Body of pancreas (tissue), 4 donors: ENCODE measurements at regions not wholly inside any gene's neighbourhood (a gene's known extent, or its start where the extent isn't known, plus 50 kb on each side); places are given as distances from the start of the nearest gene placed in this dataset.

Experiments used
- ATAC-seq: fragments of 150-250 bp; one replicate; pipeline ENCODE4 v1.9.1; 2016
- DNase-seq, 4 donors: peaks; one replicate each; pipeline ENCODE4 v3.0.0-alpha.2; 2019
- H3K27ac ChIP-seq, 4 donors: fragments of 200-600 bp; sonication (generic); 1 replicate in 3 of 4; 2 replicates in 1 of 4; pipeline versions ENCODE4 v1.5.1 to v1.6.1; 2016 to 2019; ENCODE audit warnings: mild to moderate bottlenecking in 1 of 4, mixed read lengths in 1 of 4, moderate library complexity in 1 of 4
- H3K27me3 ChIP-seq, 2 donors: fragments of 200-600 bp; sonication (generic); one replicate each; pipeline ENCODE4 v1.6.0; 2016; ENCODE audit warnings: mild to moderate bottlenecking in 1 of 2
- H3K36me3 ChIP-seq, 2 donors: fragments of 200-600 bp; sonication (generic); replicated peaks in 1 of 2; 2 replicates each; pipeline ENCODE4 v1.5.1; 2016; ENCODE audit warnings: low read depth in 2 of 2; ENCODE audit not compliant: insufficient read depth in 1 of 2
- H3K4me1 ChIP-seq: fragments of 200-600 bp; sonication (generic); one replicate; pipeline ENCODE4 v1.6.0; 2016
- H3K4me3 ChIP-seq, 2 donors: fragments of 200-600 bp; sonication (generic); 1 replicate in 1 of 2; 2 replicates in 1 of 2; pipeline ENCODE4 v1.5.1; 2016 to 2019
- H3K9me3 ChIP-seq, 3 donors: fragments of 200-600 bp; sonication (generic); 1 replicate in 2 of 3; 2 replicates in 1 of 3; pipeline ENCODE4 v1.5.1; 2016
- POLR2A ChIP-seq, 3 donors: fragments of 450-650 bp; IDR thresholded peaks; one replicate each; pipeline ENCODE4 v1.6.1; 2016; ENCODE audit warnings: antibody characterized with exemption in 3 of 3, mild to moderate bottlenecking in 2 of 3
- WGBS, 2 donors: methylation state at CpG; one replicate each; pipeline ENCODE4 v1.1.5; 2017; 5-methylcytosine and 5-hydroxymethylcytosine counted together
- intact Hi-C: fragments of 100-400 bp; cut with DNase I; formaldehyde crosslinking; loops from one replicate; pipeline ENCODE4 v1.15.1; 2023
- TF ChIP-seq, protein P1 (sequence below), 7 experiments: fragments of 450-650 bp in 4 of 7; fragments of 200-600 bp in 3 of 7; sonication (generic) in 3 of 7; IDR thresholded peaks; one replicate each; pipeline ENCODE4 v1.5.1; 2016 to 2019; ENCODE audit warnings: antibody characterized with exemption in 7 of 7

DNA sequence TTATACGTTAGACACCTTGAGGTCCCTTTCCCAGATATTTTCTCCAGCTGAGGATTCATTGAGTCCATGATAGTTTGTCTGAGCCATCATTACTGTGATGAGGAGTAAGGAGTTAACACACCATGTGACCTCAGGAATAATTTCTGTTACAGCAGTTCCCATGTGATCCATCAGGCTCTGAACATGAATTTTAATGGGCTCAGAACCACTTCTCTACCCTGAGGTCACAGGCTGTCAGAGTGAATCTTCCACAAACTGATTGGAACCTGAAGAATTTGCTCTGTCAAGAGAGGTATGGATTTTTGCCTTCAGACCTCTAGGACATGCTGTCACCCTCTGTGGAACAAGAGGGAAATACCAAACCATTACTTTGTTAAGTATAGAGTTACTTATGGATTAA lies 81.0 kb downstream of the NTMT2 start:
- Histone ChIP-seq H3K36me3 (no peaks in the 10 kb centered on the region), H3K9me3 (no peaks in the 10 kb centered on the region), H3K4me1 (no peaks in the 10 kb centered on the region), H3K27me3 (no peaks in the 10 kb centered on the region), H3K4me3 (no peak overlapping the region), H3K27ac (no peak overlapping the region)
- no peak for ATAC-seq
- no peak for TF ChIP-seq POLR2A (IDR thresholded peaks at IDR 0.05)
- TF ChIP-seq, protein P1, sequence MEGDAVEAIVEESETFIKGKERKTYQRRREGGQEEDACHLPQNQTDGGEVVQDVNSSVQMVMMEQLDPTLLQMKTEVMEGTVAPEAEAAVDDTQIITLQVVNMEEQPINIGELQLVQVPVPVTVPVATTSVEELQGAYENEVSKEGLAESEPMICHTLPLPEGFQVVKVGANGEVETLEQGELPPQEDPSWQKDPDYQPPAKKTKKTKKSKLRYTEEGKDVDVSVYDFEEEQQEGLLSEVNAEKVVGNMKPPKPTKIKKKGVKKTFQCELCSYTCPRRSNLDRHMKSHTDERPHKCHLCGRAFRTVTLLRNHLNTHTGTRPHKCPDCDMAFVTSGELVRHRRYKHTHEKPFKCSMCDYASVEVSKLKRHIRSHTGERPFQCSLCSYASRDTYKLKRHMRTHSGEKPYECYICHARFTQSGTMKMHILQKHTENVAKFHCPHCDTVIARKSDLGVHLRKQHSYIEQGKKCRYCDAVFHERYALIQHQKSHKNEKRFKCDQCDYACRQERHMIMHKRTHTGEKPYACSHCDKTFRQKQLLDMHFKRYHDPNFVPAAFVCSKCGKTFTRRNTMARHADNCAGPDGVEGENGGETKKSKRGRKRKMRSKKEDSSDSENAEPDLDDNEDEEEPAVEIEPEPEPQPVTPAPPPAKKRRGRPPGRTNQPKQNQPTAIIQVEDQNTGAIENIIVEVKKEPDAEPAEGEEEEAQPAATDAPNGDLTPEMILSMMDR (IDR thresholded peaks at IDR 0.05): no peak
- no peak for DNase-seq
- intact Hi-C loops: no loop called here
- WGBS, 2 donors: 50% methylated on average over 1 of the region's 1 CpG

DNA sequence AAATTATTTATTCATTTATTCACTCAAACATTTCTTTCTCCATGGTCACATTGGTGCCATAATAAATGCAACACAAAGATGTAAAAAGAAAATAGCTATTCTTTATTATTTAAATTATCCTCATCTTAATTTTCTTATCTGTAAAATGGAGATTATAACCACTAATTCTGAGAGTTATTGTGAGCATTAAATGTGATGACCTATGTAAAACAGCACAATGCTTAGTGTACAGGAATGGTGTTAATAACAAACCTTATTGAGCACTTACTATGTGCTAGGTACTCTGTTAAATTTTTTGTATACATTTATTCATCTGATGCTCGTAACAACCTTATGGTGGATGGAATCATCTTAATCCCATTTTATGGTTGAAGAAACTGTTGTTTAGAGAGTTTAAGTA lies 84.6 kb downstream of the NTMT2 start:
- ATAC-seq: no peak
- TF ChIP-seq POLR2A (IDR thresholded peaks at IDR 0.05): no peak
- TF ChIP-seq, protein P1 (IDR thresholded peaks at IDR 0.05): no peak

DNA sequence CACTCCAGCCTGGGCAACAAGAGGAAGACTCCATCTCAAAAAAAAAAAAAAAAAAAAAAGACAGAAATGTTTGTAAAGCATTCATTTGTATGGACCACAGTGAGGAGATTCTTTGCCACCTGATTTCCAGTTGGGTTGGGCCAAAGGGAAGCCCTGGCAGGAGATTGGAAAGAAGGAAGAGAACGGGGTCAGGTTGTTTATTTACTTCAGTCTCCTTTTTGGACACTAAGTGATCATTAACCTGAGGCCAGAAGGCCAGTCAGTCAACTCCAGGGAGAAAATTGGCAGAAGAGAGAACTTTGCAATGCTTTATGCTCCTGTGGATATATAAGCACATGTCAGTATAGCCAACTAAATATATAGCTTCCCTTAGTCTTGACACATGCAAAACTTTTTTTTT lies 85.9 kb downstream of the NTMT2 start:
- DNase-seq: no peak
- no peak for TF ChIP-seq POLR2A (IDR thresholded peaks at IDR 0.05)
- TF ChIP-seq, protein P1 (IDR thresholded peaks at IDR 0.05): no peak
- ATAC-seq: no peak
- Histone ChIP-seq H3K27me3 (no peaks in the 10 kb centered on the region), H3K4me1 (no peaks in the 10 kb centered on the region), H3K4me3 (no peak overlapping the region), H3K9me3 (no peaks in the 10 kb centered on the region), H3K36me3 (no peaks in the 10 kb centered on the region), H3K27ac (no peak overlapping the region)
- intact Hi-C loops: no loop called here
- WGBS, 2 donors: 15 to 16% methylated on average over 1 of the region's 1 CpG

More for the DNA sequence above, 84.6 kb downstream of the NTMT2 start:
- intact Hi-C loops: no loop called here
- Histone ChIP-seq H3K27ac (no peak overlapping the region), H3K36me3 (no peaks in the 10 kb centered on the region), H3K27me3 (no peaks in the 10 kb centered on the region), H3K9me3 (no peaks in the 10 kb centered on the region), H3K4me3 (no peak overlapping the region), H3K4me1 (no peaks in the 10 kb centered on the region)
- DNase-seq: no peak
- WGBS, 2 donors: 50 to 58% methylated on average over 1 of the region's 1 CpG

DNA sequence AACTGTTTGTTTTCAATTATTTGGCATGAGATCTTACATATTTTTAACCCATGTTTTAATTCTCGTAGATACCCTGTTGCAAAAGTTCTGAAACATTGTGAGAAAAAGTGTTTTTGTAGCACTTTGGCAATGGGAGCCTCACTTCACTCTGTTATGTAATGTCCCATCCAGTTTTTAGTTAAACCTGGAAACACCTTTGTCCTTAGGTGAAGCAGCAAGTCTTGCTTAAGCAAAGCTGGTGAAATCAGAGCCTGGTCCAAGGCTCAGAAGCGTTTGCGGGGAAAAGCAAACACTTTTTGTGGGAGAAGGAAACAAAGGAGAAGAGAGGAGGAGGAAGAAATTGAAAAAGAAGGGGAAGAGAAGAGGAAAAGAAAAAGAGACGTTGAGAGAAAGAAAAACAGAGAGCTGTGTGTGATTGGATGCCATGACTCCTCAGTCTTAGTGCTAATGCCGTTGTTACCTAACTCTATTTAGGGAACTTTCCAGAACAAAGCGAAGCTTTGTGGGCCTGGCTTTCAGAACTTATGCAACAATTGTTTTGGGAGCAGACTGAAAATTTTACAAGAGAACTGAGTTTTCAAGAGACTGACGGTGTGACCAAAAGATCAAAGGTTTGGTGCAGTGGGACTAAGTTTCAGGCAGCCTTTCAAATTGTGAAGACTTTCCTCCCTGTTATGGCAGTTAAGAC lies 93.1 kb downstream of the NTMT2 start:
- no peak overlapping the region for H3K27ac ChIP-seq
- 52 to 58% methylated on average over 7 of the region's 7 CpGs for WGBS, 2 donors
- no peaks in the 10 kb centered on the region for H3K27me3 ChIP-seq
- no peaks in the 10 kb centered on the region for H3K9me3 ChIP-seq
- no peak overlapping the region for H3K4me3 ChIP-seq
- TF ChIP-seq POLR2A (IDR thresholded peaks at IDR 0.05): no peak
- TF ChIP-seq, protein P1 (IDR thresholded peaks at IDR 0.05): no peak
- H3K4me1 ChIP-seq: no peaks in the 10 kb centered on the region
- ATAC-seq: no peak
- no peaks in the 10 kb centered on the region for H3K36me3 ChIP-seq
- no peak for DNase-seq
- intact Hi-C loops: no loop called here

DNA sequence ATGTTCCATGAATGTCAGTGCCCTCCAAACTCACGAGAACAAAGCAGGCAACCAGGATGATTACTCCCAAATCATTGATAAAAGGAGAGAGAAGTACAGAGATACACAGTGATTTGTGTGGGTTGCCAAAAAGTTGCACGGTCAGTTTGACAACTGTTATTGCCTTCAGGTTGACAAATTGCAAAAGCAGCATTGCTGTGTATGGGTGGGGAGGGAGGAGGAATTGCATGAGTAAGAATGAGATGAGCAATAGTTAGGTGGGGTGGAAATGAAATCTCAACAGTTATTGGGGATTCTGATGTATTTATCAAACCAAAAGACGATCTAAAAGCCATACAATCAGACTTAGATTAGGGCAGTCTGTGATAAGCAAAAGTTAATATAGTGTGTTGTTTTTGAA lies 93.7 kb downstream of the NTMT2 start:
- H3K27ac ChIP-seq: no peak overlapping the region

More for the DNA sequence above, 93.7 kb downstream of the NTMT2 start:
- DNase-seq: no peak
- whole genome bisulfite sequencing, 2 donors: 9 to 10% methylated on average over 3 of the region's 3 CpGs
- Histone ChIP-seq H3K4me3 (no peak overlapping the region), H3K27me3 (no peaks in the 10 kb centered on the region), H3K36me3 (no peaks in the 10 kb centered on the region), H3K9me3 (no peaks in the 10 kb centered on the region), H3K4me1 (no peaks in the 10 kb centered on the region)
- no peak for ATAC-seq
- intact Hi-C loops: no loop called here
- TF ChIP-seq, protein P1 (IDR thresholded peaks at IDR 0.05): no peak
- TF ChIP-seq POLR2A (IDR thresholded peaks at IDR 0.05): no peak
